ENCODE measurements at regions not wholly inside any gene's neighbourhood (a gene's known extent, or its start where the extent isn't known, plus 50 kb on each side); places are given as distances from the start of the nearest gene placed in this dataset.

- TF ChIP-seq, protein P1, sequence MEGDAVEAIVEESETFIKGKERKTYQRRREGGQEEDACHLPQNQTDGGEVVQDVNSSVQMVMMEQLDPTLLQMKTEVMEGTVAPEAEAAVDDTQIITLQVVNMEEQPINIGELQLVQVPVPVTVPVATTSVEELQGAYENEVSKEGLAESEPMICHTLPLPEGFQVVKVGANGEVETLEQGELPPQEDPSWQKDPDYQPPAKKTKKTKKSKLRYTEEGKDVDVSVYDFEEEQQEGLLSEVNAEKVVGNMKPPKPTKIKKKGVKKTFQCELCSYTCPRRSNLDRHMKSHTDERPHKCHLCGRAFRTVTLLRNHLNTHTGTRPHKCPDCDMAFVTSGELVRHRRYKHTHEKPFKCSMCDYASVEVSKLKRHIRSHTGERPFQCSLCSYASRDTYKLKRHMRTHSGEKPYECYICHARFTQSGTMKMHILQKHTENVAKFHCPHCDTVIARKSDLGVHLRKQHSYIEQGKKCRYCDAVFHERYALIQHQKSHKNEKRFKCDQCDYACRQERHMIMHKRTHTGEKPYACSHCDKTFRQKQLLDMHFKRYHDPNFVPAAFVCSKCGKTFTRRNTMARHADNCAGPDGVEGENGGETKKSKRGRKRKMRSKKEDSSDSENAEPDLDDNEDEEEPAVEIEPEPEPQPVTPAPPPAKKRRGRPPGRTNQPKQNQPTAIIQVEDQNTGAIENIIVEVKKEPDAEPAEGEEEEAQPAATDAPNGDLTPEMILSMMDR (IDR thresholded peaks at IDR 0.05): no peak
- no peak for TF ChIP-seq POLR2A (IDR thresholded peaks at IDR 0.05)
These were observed 99.3 kb upstream of the ZNF366 start for GRCh38 chr5:72606525-72606924.

Data from lower leg skin (tissue), 3 donors.